GM13977 (cell line): ENCODE measurements at regions not wholly inside any gene's neighbourhood (a gene's known extent, or its start where the extent isn't known, plus 50 kb on each side); places are given as distances from the start of the nearest gene placed in this dataset.

Source experiments
- DNase-seq: peaks from one replicate; pipeline ENCODE4 v3.0.0; 2012; ENCODE audit warnings: low spot score
- CTCF ChIP-seq: IDR thresholded peaks from 2 replicates; pipeline ENCODE4 v1.5.1; 2012; ENCODE audit warnings: mild to moderate bottlenecking, control low read depth; ENCODE audit not compliant: insufficient read depth; ENCODE audit errors: extremely low read depth, missing control alignments
- in situ Hi-C: fragments of 300-500 bp; cut with MboI; formaldehyde crosslinking; loops from one replicate; pipeline ENCODE4 v1.12.0; 2022; ENCODE audit warnings: low sequenced_read_pairs, low pct_unique_long_range_greater_than_20kb, mixed read lengths, inconsistent platforms; ENCODE audit not compliant: unreplicated experiment

GRCh38 chr1:5667513-5668325 is 324.5 kb downstream of the NPHP4 start:
- in situ Hi-C loops: no loop called here
- no peak for TF ChIP-seq CTCF
- DNase-seq: no peak

GRCh38 chr1:5664906-5665875 is 327.0 kb downstream of the NPHP4 start:
- DNase-seq: no peak
- in situ Hi-C loops: no loop called here
- TF ChIP-seq CTCF: no peak

GRCh38 chr1:5664081-5664768 is 328.0 kb downstream of the NPHP4 start:
- TF ChIP-seq CTCF: no peak
- in situ Hi-C loops: no loop called here
- DNase-seq: no peak

- no peak for DNase-seq
- no peak for TF ChIP-seq CTCF
- in situ Hi-C loops: no loop called here
These were observed 329.5 kb downstream of the NPHP4 start for GRCh38 chr1:5662744-5663126.

- DNase-seq: no peak
- in situ Hi-C loops: no loop called here
- TF ChIP-seq CTCF: no peak
These were observed 330.0 kb downstream of the NPHP4 start for GRCh38 chr1:5662086-5662743.
